Hepatocyte (in vitro differentiated cells): ENCODE measurements at regions not wholly inside any gene's neighbourhood (a gene's known extent, or its start where the extent isn't known, plus 50 kb on each side); places are given as distances from the start of the nearest gene placed in this dataset.

ENCODE experiments used
- DNase-seq: peaks from one replicate; pipeline ENCODE4 v3.0.0-alpha.2; 2016; ENCODE audit warnings: low spot score
- H2AFZ ChIP-seq: fragments of 200-600 bp; sonication (generic); 2 replicates; pipeline ENCODE4 v1.6.0; 2016; ENCODE audit warnings: antibody characterized with exemption, mild to moderate bottlenecking
- H3K27ac ChIP-seq: fragments of 200-600 bp; sonication (generic); 2 replicates; pipeline ENCODE4 v1.5.1; 2016; ENCODE audit warnings: mild to moderate bottlenecking
- H3K27me3 ChIP-seq: fragments of 200-600 bp; sonication (generic); 2 replicates; pipeline ENCODE4 v1.6.1; 2016
- H3K36me3 ChIP-seq: fragments of 200-600 bp; sonication (generic); replicated peaks from 2 replicates; pipeline ENCODE4 v1.5.1; 2016; ENCODE audit warnings: low read depth; ENCODE audit not compliant: insufficient read depth
- H3K4me1 ChIP-seq: fragments of 200-600 bp; sonication (generic); 2 replicates; pipeline ENCODE4 v1.5.1; 2016; ENCODE audit warnings: mild to moderate bottlenecking, moderate library complexity; ENCODE audit not compliant: insufficient read depth
- H3K4me2 ChIP-seq: fragments of 200-600 bp; sonication (generic); 2 replicates; pipeline ENCODE4 v1.6.0; 2016
- H3K4me3 ChIP-seq: fragments of 200-600 bp; sonication (generic); 2 replicates; pipeline ENCODE4 v1.5.1; 2016; ENCODE audit warnings: mild to moderate bottlenecking
- H3K79me2 ChIP-seq: fragments of 200-600 bp; sonication (generic); 2 replicates; pipeline ENCODE4 v1.6.0; 2017; ENCODE audit warnings: mild to moderate bottlenecking
- H3K9me2 ChIP-seq: fragments of 200-600 bp; sonication (generic); replicated peaks from 2 replicates; pipeline ENCODE4 v1.6.0; 2017; ENCODE audit warnings: mild to moderate bottlenecking; ENCODE audit not compliant: insufficient read depth
- H3K9me3 ChIP-seq: fragments of 200-600 bp; sonication (generic); 2 replicates; pipeline ENCODE4 v1.5.1; 2016; ENCODE audit warnings: low read depth, mild to moderate bottlenecking
- H4K20me1 ChIP-seq: fragments of 200-600 bp; sonication (generic); 2 replicates; pipeline ENCODE4 v1.6.0; 2016; ENCODE audit warnings: mild to moderate bottlenecking; ENCODE audit not compliant: insufficient read depth, poor library complexity, severe bottlenecking
- CTCF ChIP-seq: fragments of 200-600 bp; sonication (generic); IDR thresholded peaks from 2 replicates; pipeline ENCODE4 v1.5.1; 2016; ENCODE audit warnings: antibody characterized with exemption, mild to moderate bottlenecking; ENCODE audit not compliant: poor library complexity
- EZH2 ChIP-seq: fragments of 200-600 bp; sonication (generic); IDR thresholded peaks from 2 replicates; pipeline ENCODE4 v1.6.1; 2016; ENCODE audit warnings: antibody characterized with exemption, mild to moderate bottlenecking, borderline replicate concordance
- EZH2phosphoT487 ChIP-seq: fragments of 200-600 bp; sonication (generic); IDR thresholded peaks from one replicate; pipeline ENCODE4 v1.6.1; 2018; ENCODE audit warnings: antibody characterized with exemption, mild to moderate bottlenecking, low read depth, moderate library complexity; ENCODE audit not compliant: unreplicated experiment, severe bottlenecking
- WGBS: methylation state at CpG from one replicate; pipeline ENCODE4 v1.1.6; 2016; ENCODE audit warnings: low lambda C conversion rate; ENCODE audit errors: missing lambda C conversion rate; 5-methylcytosine and 5-hydroxymethylcytosine counted together

GRCh38 chr10:21193196-21193595 is 296.1 kb upstream of the NEBL start:
- H3K79me2 ChIP-seq = no peaks in the 10 kb centered on the region
- H4K20me1 ChIP-seq = no peaks in the 10 kb centered on the region
- no peaks in the 10 kb centered on the region for H3K27me3 ChIP-seq
- no peak for TF ChIP-seq EZH2
- TF ChIP-seq EZH2phosphoT487 = no peak
- TF ChIP-seq CTCF = no peak
- H3K4me2 ChIP-seq = no peak overlapping the region
- no peak overlapping the region for H2AFZ ChIP-seq
- no peaks in the 10 kb centered on the region for H3K36me3 ChIP-seq
- no peak overlapping the region for H3K27ac ChIP-seq
- WGBS = 95% methylated on average over 3 of the region's 3 CpGs
- H3K9me3 ChIP-seq = no peaks in the 10 kb centered on the region
- no peak overlapping the region for H3K4me3 ChIP-seq
- no peak for DNase-seq
- no peaks in the 10 kb centered on the region for H3K4me1 ChIP-seq
- no peaks in the 10 kb centered on the region for H3K9me2 ChIP-seq

- no peak for TF ChIP-seq EZH2
- TF ChIP-seq EZH2phosphoT487 = no peak
- no peak for TF ChIP-seq CTCF
- DNase-seq = no peak
Observed at GRCh38 chr10:21191512-21191911, 294.4 kb upstream of the NEBL start.

GRCh38 chr10:21184984-21185383 is 287.9 kb upstream of the NEBL start:
- Histone ChIP-seq H3K79me2 (no peaks in the 10 kb centered on the region), H3K4me2 (no peak overlapping the region), H4K20me1 (no peaks in the 10 kb centered on the region), H3K4me1 (no peaks in the 10 kb centered on the region), H2AFZ (no peak overlapping the region), H3K27me3 (no peaks in the 10 kb centered on the region), H3K9me2 (no peaks in the 10 kb centered on the region), H3K27ac (no peak overlapping the region), H3K36me3 (no peaks in the 10 kb centered on the region), H3K4me3 (no peak overlapping the region), H3K9me3 (no peaks in the 10 kb centered on the region)
- no peak for DNase-seq
- TF ChIP-seq EZH2phosphoT487 (no peak), CTCF (no peak)
- WGBS = 80% methylated on average over 2 of the region's 2 CpGs

More at GRCh38 chr10:21191512-21191911, 294.4 kb upstream of the NEBL start:
- no peak overlapping the region for H2AFZ ChIP-seq
- H4K20me1 ChIP-seq = no peaks in the 10 kb centered on the region
- no peak overlapping the region for H3K4me3 ChIP-seq
- no peaks in the 10 kb centered on the region for H3K4me1 ChIP-seq
- H3K9me3 ChIP-seq = no peaks in the 10 kb centered on the region
- 77% methylated on average over 2 of the region's 2 CpGs for WGBS
- no peaks in the 10 kb centered on the region for H3K9me2 ChIP-seq
- H3K79me2 ChIP-seq = no peaks in the 10 kb centered on the region
- no peaks in the 10 kb centered on the region for H3K27me3 ChIP-seq
- no peaks in the 10 kb centered on the region for H3K36me3 ChIP-seq
- no peak overlapping the region for H3K27ac ChIP-seq
- no peak overlapping the region for H3K4me2 ChIP-seq

GRCh38 chr10:21184216-21184615 is 287.1 kb upstream of the NEBL start:
- no peak overlapping the region for H3K27ac ChIP-seq
- WGBS = 59% methylated on average over 2 of the region's 2 CpGs
- H3K4me3 ChIP-seq = no peak overlapping the region
- H3K4me2 ChIP-seq = no peak overlapping the region
- no peaks in the 10 kb centered on the region for H3K4me1 ChIP-seq
- H4K20me1 ChIP-seq = no peaks in the 10 kb centered on the region
- H3K9me3 ChIP-seq = no peaks in the 10 kb centered on the region
- no peaks in the 10 kb centered on the region for H3K9me2 ChIP-seq
- no peaks in the 10 kb centered on the region for H3K36me3 ChIP-seq
- no peak for DNase-seq
- no peaks in the 10 kb centered on the region for H3K27me3 ChIP-seq
- H2AFZ ChIP-seq = no peak overlapping the region
- TF ChIP-seq EZH2 (no peak), CTCF (no peak), EZH2phosphoT487 (no peak)
- no peaks in the 10 kb centered on the region for H3K79me2 ChIP-seq
